OCI-LY7 (cell line): ENCODE measurements at regions not wholly inside any gene's neighbourhood (a gene's known extent, or its start where the extent isn't known, plus 50 kb on each side); places are given as distances from the start of the nearest gene placed in this dataset.

Source experiments
- CTCF ChIP-seq: fragments of 200-600 bp; sonication (generic); conservative IDR thresholded peaks from 2 replicates; pipeline ENCODE4 v1.5.1; 2014; ENCODE audit warnings: mild to moderate bottlenecking, antibody characterized with exemption, low read length, moderate library complexity, mixed read lengths
- EZH2phosphoT487 ChIP-seq: fragments of 200-600 bp; sonication (generic); IDR thresholded peaks from 2 replicates; pipeline ENCODE4 v1.6.1; 2018; ENCODE audit warnings: low read depth, borderline replicate concordance, mild to moderate bottlenecking, mixed run types, antibody characterized with exemption, low read length, moderate library complexity, mixed read lengths

- TF ChIP-seq CTCF: no peak
- no peak for TF ChIP-seq EZH2phosphoT487
Observed at GRCh38 chr6:43896329-43897255, 126.6 kb downstream of the VEGFA start.
